NCI-H2107 treated with DMSO at 0.1 percent for 48 hours (cell line): ENCODE measurements at regions not wholly inside any gene's neighbourhood (a gene's known extent, or its start where the extent isn't known, plus 50 kb on each side); places are given as distances from the start of the nearest gene placed in this dataset.
"Not testable (repeated sequence)": the region's sequence is repeated elsewhere in the genome, so short reads cannot be mapped to it uniquely, and the experiment has no call there.

Experiments
- DNase-seq: peaks from one replicate; lab custom pipeline; 2025; ENCODE audit not compliant: unreplicated experiment; lab: John Stamatoyannopoulos, UW

- no peak for DNase-seq
These were observed 71.1 kb upstream of the ABLIM1 start for GRCh38 chr10:114729103-114729659.

GRCh38 chr10:114730291-114730690 lies 72.2 kb upstream of the ABLIM1 start:
- no peak for DNase-seq

- DNase-seq: no peak
These were observed 74.9 kb upstream of the ABLIM1 start for GRCh38 chr10:114732931-114733330.

- no peak for DNase-seq
These were observed 77.9 kb upstream of the ABLIM1 start for GRCh38 chr10:114735946-114736345.

- no peak for DNase-seq
These were observed 77.9 kb upstream of the FHIP2A start for GRCh38 chr10:114743521-114744231.

- no peak for DNase-seq
These were observed 75.0 kb upstream of the FHIP2A start for GRCh38 chr10:114746531-114746930.

GRCh38 chr10:114748241-114748640 lies 73.3 kb upstream of the FHIP2A start:
- no peak for DNase-seq

GRCh38 chr10:114749014-114749413 lies 72.6 kb upstream of the FHIP2A start:
- DNase-seq: no peak

- DNase-seq: no peak
These were observed 72.1 kb upstream of the FHIP2A start for GRCh38 chr10:114749510-114749909.

GRCh38 chr10:114751856-114752255 lies 69.7 kb upstream of the FHIP2A start:
- no peak for DNase-seq

- DNase-seq: not testable (repeated sequence)
These were observed 69.0 kb upstream of the FHIP2A start for GRCh38 chr10:114752570-114752969.

GRCh38 chr10:114753126-114753525 lies 68.5 kb upstream of the FHIP2A start:
- DNase-seq: no peak

- DNase-seq: no peak
These were observed 66.9 kb upstream of the FHIP2A start for GRCh38 chr10:114754445-114755320.

- DNase-seq: no peak
These were observed 66.0 kb upstream of the FHIP2A start for GRCh38 chr10:114755537-114755936.

- DNase-seq: no peak
These were observed 63.2 kb upstream of the FHIP2A start for GRCh38 chr10:114758331-114758730.

- no peak for DNase-seq
These were observed 60.1 kb upstream of the FHIP2A start for GRCh38 chr10:114761205-114762193.

GRCh38 chr10:114762811-114763210 lies 58.8 kb upstream of the FHIP2A start:
- DNase-seq: no peak

GRCh38 chr10:114764656-114765055 lies 56.9 kb upstream of the FHIP2A start:
- no peak for DNase-seq

- DNase-seq: no peak
These were observed 55.1 kb upstream of the FHIP2A start for GRCh38 chr10:114766470-114766869.

GRCh38 chr10:114767101-114767985 lies 54.2 kb upstream of the FHIP2A start:
- no peak for DNase-seq
